ENCODE measurements at regions not wholly inside any gene's neighbourhood (a gene's known extent, or its start where the extent isn't known, plus 50 kb on each side); places are given as distances from the start of the nearest gene placed in this dataset.
A peak's percentile ranks its signal among the peaks of the same experiment; 100 is the strongest.
"Not testable (repeated sequence)": the region's sequence is repeated elsewhere in the genome, so short reads cannot be mapped to it uniquely, and the experiment has no call there.

GRCh38 chr6:90372450-90372849, 75.8 kb upstream of the BACH2 start:
- no peak for DNase-seq (ENCODE audit: low read depth)

- no peak for DNase-seq (ENCODE audit: low read depth)
Observed at GRCh38 chr6:90370493-90370959, 73.9 kb upstream of the BACH2 start.

- DNase-seq (ENCODE audit: low read depth): no peak
Observed at GRCh38 chr6:90369651-90370050, 73.0 kb upstream of the BACH2 start.

- DNase-seq (ENCODE audit: low read depth): peak; percentile 99
Observed at GRCh38 chr6:90369024-90369519, 72.4 kb upstream of the BACH2 start.

GRCh38 chr6:90368601-90369000, 72.0 kb upstream of the BACH2 start:
- DNase-seq (ENCODE audit: low read depth): no peak

- DNase-seq (ENCODE audit: low read depth): no peak
Observed at GRCh38 chr6:90368001-90368400, 71.4 kb upstream of the BACH2 start.

GRCh38 chr6:90365565-90366219, 69.0 kb upstream of the BACH2 start:
- DNase-seq (ENCODE audit: low read depth): no peak

GRCh38 chr6:90365002-90365401, 68.4 kb upstream of the BACH2 start:
- DNase-seq (ENCODE audit: low read depth): no peak

GRCh38 chr6:90364286-90364685, 67.6 kb upstream of the BACH2 start:
- no peak for DNase-seq (ENCODE audit: low read depth)

GRCh38 chr6:90362318-90362717, 65.7 kb upstream of the BACH2 start:
- DNase-seq (ENCODE audit: low read depth): no peak

GRCh38 chr6:90361174-90361573, 64.5 kb upstream of the BACH2 start:
- no peak for DNase-seq (ENCODE audit: low read depth)

GRCh38 chr6:90358036-90358770, 61.6 kb upstream of the BACH2 start:
- not testable (repeated sequence) for DNase-seq (ENCODE audit: low read depth)

GRCh38 chr6:90356012-90356421, 59.4 kb upstream of the BACH2 start:
- DNase-seq (ENCODE audit: low read depth): no peak

- DNase-seq (ENCODE audit: low read depth): no peak
Observed at GRCh38 chr6:90354961-90355360, 58.3 kb upstream of the BACH2 start.

- no peak for DNase-seq (ENCODE audit: low read depth)
Observed at GRCh38 chr6:90351696-90352095, 55.1 kb upstream of the BACH2 start.

GRCh38 chr6:90350689-90351554, 54.3 kb upstream of the BACH2 start:
- DNase-seq (ENCODE audit: low read depth): no peak

GRCh38 chr6:90347411-90347851, 50.8 kb upstream of the BACH2 start:
- DNase-seq (ENCODE audit: low read depth): no peak

GRCh38 chr6:90346729-90347128, 50.1 kb upstream of the BACH2 start:
- no peak for DNase-seq (ENCODE audit: low read depth)
